Adrenal gland (tissue), 5 donors: ENCODE measurements at regions not wholly inside any gene's neighbourhood (a gene's known extent, or its start where the extent isn't known, plus 50 kb on each side); places are given as distances from the start of the nearest gene placed in this dataset.

Experiments used
- POLR2A ChIP-seq, 2 donors: fragments of 450-650 bp; IDR thresholded peaks; one replicate each; pipeline ENCODE4 v1.6.1; 2017; ENCODE audit warnings: antibody characterized with exemption in 2 of 2, mild to moderate bottlenecking in 2 of 2, moderate library complexity in 1 of 2
- TF ChIP-seq, protein P1 (sequence below), 6 experiments: fragments of 450-650 bp in 4 of 6; fragments of 200-600 bp in 2 of 6; sonication (generic) in 1 of 6; IDR thresholded peaks; 1 replicate in 5 of 6; 2 replicates in 1 of 6; pipeline versions ENCODE4 v1.5.1 to v1.8.0; 2016 to 2021; ENCODE audit warnings: antibody characterized with exemption in 6 of 6, mild to moderate bottlenecking in 2 of 6, moderate library complexity in 1 of 6
- donor health status: DM: no; HTN: no; CAD: no.

DNA sequence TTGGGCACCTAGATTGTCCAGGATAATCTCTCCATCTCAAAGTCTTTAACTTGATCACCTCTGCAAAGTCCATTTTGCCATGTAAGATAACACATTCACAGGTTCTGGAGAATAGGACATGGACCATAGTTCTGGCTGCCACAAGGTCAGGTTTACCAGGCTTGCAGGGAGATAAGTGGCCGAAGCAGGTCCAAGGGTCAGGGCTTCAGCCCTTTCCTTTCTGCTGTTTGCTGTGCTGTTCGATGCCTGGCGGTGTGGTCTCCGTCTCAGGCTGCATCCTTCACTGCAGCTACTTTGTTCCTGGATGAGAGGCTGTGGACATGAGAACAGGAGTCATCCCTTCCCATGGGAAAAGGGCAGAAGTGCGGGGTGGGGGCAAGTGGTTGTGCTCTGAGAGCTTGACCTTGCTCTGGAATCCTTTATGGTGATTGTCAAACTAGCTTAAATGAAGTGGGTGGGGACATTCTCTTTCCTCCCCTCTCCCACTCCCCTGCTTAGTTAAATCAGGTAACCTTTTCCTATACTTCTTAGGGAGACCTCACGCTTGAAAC is 320.2 kb upstream of the C2CD4B start:
- TF ChIP-seq, protein P1, sequence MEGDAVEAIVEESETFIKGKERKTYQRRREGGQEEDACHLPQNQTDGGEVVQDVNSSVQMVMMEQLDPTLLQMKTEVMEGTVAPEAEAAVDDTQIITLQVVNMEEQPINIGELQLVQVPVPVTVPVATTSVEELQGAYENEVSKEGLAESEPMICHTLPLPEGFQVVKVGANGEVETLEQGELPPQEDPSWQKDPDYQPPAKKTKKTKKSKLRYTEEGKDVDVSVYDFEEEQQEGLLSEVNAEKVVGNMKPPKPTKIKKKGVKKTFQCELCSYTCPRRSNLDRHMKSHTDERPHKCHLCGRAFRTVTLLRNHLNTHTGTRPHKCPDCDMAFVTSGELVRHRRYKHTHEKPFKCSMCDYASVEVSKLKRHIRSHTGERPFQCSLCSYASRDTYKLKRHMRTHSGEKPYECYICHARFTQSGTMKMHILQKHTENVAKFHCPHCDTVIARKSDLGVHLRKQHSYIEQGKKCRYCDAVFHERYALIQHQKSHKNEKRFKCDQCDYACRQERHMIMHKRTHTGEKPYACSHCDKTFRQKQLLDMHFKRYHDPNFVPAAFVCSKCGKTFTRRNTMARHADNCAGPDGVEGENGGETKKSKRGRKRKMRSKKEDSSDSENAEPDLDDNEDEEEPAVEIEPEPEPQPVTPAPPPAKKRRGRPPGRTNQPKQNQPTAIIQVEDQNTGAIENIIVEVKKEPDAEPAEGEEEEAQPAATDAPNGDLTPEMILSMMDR (IDR thresholded peaks at IDR 0.05), result no peak
- TF ChIP-seq POLR2A (IDR thresholded peaks at IDR 0.05), result no peak
